SK-N-SH (cell line): ENCODE measurements at regions not wholly inside any gene's neighbourhood (a gene's known extent, or its start where the extent isn't known, plus 50 kb on each side); places are given as distances from the start of the nearest gene placed in this dataset.

Experiments
- CTCF ChIA-PET: fragments of 300-600, 350-600 bp; formaldehyde crosslinking; extraction: SDS; loops from one replicate; lab custom pipeline; 2021; lab: Yijun Ruan, JAX
- POLR2A ChIA-PET: fragments of 350-600 bp; sonication (Branson Sonifier 250); formaldehyde crosslinking; extraction: SDS; loops from one replicate; lab custom pipeline; 2020; ENCODE audit warnings: antibody characterized with exemption, inconsistent platforms; lab: Yijun Ruan, JAX
- DNase-seq: peaks from one replicate; pipeline ENCODE4 v3.0.0; 2012
- H2AFZ ChIP-seq: fragments of 200-600 bp; sonication (generic); 2 replicates; pipeline ENCODE4 v1.8.1; 2016; ENCODE audit warnings: antibody characterized with exemption, mild to moderate bottlenecking, low read depth
- H3F3A ChIP-seq: fragments of 200-600 bp; sonication (generic); replicated peaks from 2 replicates; pipeline ENCODE3; 2016; ENCODE audit warnings: antibody characterized with exemption, mild to moderate bottlenecking; ENCODE audit not compliant: insufficient read depth
- H3K27ac ChIP-seq, 2 experiments: fragments of 200-500 bp in 1 of 2; fragments of 200-600 bp in 1 of 2; sonication (Bioruptor generic) in 1 of 2; sonication (generic), shearing (Covaris generic) in 1 of 2; 2 replicates each; pipeline versions ENCODE4 v1.5.1 to v1.6.1; 2014 to 2016; ENCODE audit warnings: low read depth in 2 of 2, inconsistent platforms in 1 of 2, low read length in 1 of 2, mild to moderate bottlenecking in 1 of 2, mixed read lengths in 1 of 2
- H3K27me3 ChIP-seq: fragments of 200-600 bp; sonication (generic), shearing (Covaris generic); 2 replicates; pipeline ENCODE4 v1.6.1; 2016; ENCODE audit warnings: mixed run types; ENCODE audit not compliant: insufficient read depth
- H3K36me3 ChIP-seq, 2 experiments: fragments of 200-500 bp in 1 of 2; fragments of 200-600 bp in 1 of 2; sonication (Bioruptor generic) in 1 of 2; sonication (generic) in 1 of 2; replicated peaks in 1 of 2; 2 replicates each; pipeline versions ENCODE3 to v1.5.1; 2014 to 2016; ENCODE audit warnings: low read length in 1 of 2, mild to moderate bottlenecking in 1 of 2; ENCODE audit not compliant: insufficient read depth in 2 of 2, control insufficient read depth in 1 of 2
- H3K4me1 ChIP-seq, 2 experiments: fragments of 200-500 bp in 1 of 2; fragments of 200-600 bp in 1 of 2; sonication (Bioruptor generic) in 1 of 2; sonication (generic), shearing (Covaris generic) in 1 of 2; 2 replicates each; pipeline versions ENCODE4 v1.5.1 to v1.6.1; 2014 to 2016; ENCODE audit warnings: low read depth in 1 of 2, low read length in 1 of 2, mixed run types in 1 of 2; ENCODE audit not compliant: insufficient read depth in 2 of 2, control insufficient read depth in 1 of 2
- H3K4me2 ChIP-seq: fragments of 200-600 bp; sonication (generic), shearing (Covaris generic); 2 replicates; pipeline ENCODE4 v1.6.1; 2017; ENCODE audit warnings: mixed run types
- H3K4me3 ChIP-seq, 2 experiments: fragments of 200-500 bp in 1 of 2; fragments of 200-600 bp in 1 of 2; sonication (Bioruptor generic) in 1 of 2; sonication (generic), shearing (Covaris generic) in 1 of 2; 2 replicates each; pipeline versions ENCODE4 v1.5.1 to v1.8.1; 2014 to 2016; ENCODE audit warnings: low read depth in 2 of 2, inconsistent platforms in 1 of 2, low read length in 1 of 2, mild to moderate bottlenecking in 1 of 2, mixed read lengths in 1 of 2, moderate library complexity in 1 of 2
- H3K79me2 ChIP-seq: fragments of 200-600 bp; sonication (generic); 2 replicates; pipeline ENCODE4 v1.8.1; 2017; ENCODE audit warnings: mild to moderate bottlenecking; ENCODE audit not compliant: insufficient read depth
- H3K9ac ChIP-seq: fragments of 200-600 bp; sonication (generic); 2 replicates; pipeline ENCODE4 v1.6.1; 2017; ENCODE audit warnings: mixed run types
- H3K9me2 ChIP-seq: fragments of 200-600 bp; sonication (generic); 2 replicates; pipeline ENCODE4 v1.6.1; 2017; ENCODE audit warnings: mixed run types
- H3K9me3 ChIP-seq: fragments of 200-600 bp; sonication (generic); 2 replicates; pipeline ENCODE4 v1.6.1; 2017; ENCODE audit warnings: mixed run types, mild to moderate bottlenecking, moderate library complexity
- H4K20me1 ChIP-seq: fragments of 200-600 bp; sonication (generic); 2 replicates; pipeline ENCODE4 v1.6.1; 2017; ENCODE audit warnings: mild to moderate bottlenecking, mixed run types; ENCODE audit not compliant: insufficient read depth
- GATA2 ChIP-seq: sonication (generic); formaldehyde crosslinking; IDR thresholded peaks from 2 replicates; pipeline ENCODE4 v1.5.0; 2020; ENCODE audit warnings: mild to moderate bottlenecking, missing genetic modification reagents
- NFIC ChIP-seq: IDR thresholded peaks from 2 replicates; pipeline ENCODE4 v1.4.0; 2012; ENCODE audit warnings: borderline replicate concordance
- RAD21 ChIP-seq: IDR thresholded peaks from 2 replicates; pipeline ENCODE4 v1.6.1; 2012; ENCODE audit warnings: mild to moderate bottlenecking, low read length
- RFX5 ChIP-seq: IDR thresholded peaks from 2 replicates; pipeline ENCODE4 v1.6.1; 2012; ENCODE audit warnings: mild to moderate bottlenecking, improper control_type of control experiment, low read length
- SIN3A ChIP-seq: IDR thresholded peaks from 2 replicates; pipeline ENCODE4 v1.6.1; 2012; ENCODE audit warnings: low read depth, mild to moderate bottlenecking, low read length, moderate library complexity, borderline replicate concordance
- TAF1 ChIP-seq: IDR thresholded peaks from 2 replicates; pipeline ENCODE4 v1.6.1; 2012; ENCODE audit warnings: low read depth, mild to moderate bottlenecking, low read length, moderate library complexity, borderline replicate concordance
- TEAD4 ChIP-seq: IDR thresholded peaks from 2 replicates; pipeline ENCODE4 v1.4.0; 2012; ENCODE audit warnings: mild to moderate bottlenecking, borderline replicate concordance; ENCODE audit not compliant: insufficient read depth
- USF1 ChIP-seq: IDR thresholded peaks from 2 replicates; pipeline ENCODE4 v1.4.0; 2012; ENCODE audit warnings: low read depth, borderline replicate concordance
- WGBS: methylation state at CpG from one replicate; pipeline ENCODE4 v1.1.6; 2017; ENCODE audit warnings: low lambda C conversion rate; 5-methylcytosine and 5-hydroxymethylcytosine counted together
- TF ChIP-seq, protein P1 (sequence below): IDR thresholded peaks from 2 replicates; pipeline ENCODE4 v1.4.0; 2012; ENCODE audit warnings: low read depth
- TF ChIP-seq, protein P2 (sequence below): fragments of 150-350 bp; IDR thresholded peaks from 2 replicates; pipeline ENCODE4 v1.6.1; 2016; ENCODE audit warnings: mild to moderate bottlenecking, low read depth, low read length

DNA sequence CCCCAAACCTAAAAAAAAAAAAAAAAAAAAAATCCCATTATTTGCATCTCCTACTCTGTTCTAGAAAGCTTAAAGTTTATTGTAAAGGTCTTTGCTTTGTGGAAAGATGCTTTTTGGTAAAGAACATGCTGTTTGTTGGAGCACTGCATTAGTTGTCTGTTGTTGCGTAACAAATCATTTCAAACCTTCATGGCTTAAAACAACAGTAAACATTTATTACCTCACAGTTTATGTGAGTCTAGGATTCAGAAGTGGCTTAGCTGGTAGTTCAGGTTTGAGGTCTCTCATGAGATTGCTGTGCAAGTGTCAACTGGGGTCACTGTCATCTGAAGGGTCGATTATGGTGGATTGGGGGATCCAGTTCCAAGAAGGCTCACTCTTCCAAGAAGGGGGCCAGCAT is 155.2 kb upstream of the ZFP64 start:
- peaks cover 0 to 10% of the 10 kb centered on the region in 2 experiments; a peak in 2 of 4 replicates for H3K4me1 ChIP-seq
- no peak for DNase-seq
- ChIA-PET CTCF (no interaction called here), POLR2A (no interaction called here)
- H4K20me1 ChIP-seq: no peaks in the 10 kb centered on the region
- no peak overlapping the region for H3K9ac ChIP-seq
- TF ChIP-seq NFIC (no peak), TAF1 (no peak)
- no peaks in the 10 kb centered on the region for H3K27me3 ChIP-seq
- H3K4me3 ChIP-seq: no peak overlapping the region
- H2AFZ ChIP-seq: no peak overlapping the region
- no peaks in the 10 kb centered on the region for H3K9me2 ChIP-seq
- H3K79me2 ChIP-seq: no peaks in the 10 kb centered on the region
- H3K27ac ChIP-seq: no peak overlapping the region
- WGBS: 48% methylated on average over 2 of the region's 2 CpGs
- no peaks in the 10 kb centered on the region for H3K36me3 ChIP-seq
- no peaks in the 10 kb centered on the region for H3F3A ChIP-seq
- no peaks in the 10 kb centered on the region for H3K9me3 ChIP-seq
- no peak overlapping the region for H3K4me2 ChIP-seq

DNA sequence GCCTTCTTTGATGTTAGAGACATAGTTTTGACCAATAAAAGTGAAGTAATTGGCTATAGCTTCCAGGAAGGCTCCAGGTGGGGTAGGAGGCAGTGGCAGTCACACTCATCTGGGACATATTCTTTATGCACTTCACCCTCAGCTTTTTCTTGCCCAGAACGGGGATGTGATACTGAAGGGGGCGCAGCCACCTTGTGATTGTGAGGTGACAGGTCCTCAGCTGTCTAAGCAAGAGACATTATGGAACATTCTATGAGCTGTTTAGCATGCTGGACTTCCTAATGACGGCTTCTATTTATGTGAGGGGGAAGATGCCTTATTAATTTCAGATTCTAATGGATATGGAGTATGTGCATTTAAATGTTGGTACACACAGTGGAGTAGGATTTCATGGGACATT is 151.3 kb upstream of the ZFP64 start:
- Histone ChIP-seq H3K9me3 (no peaks in the 10 kb centered on the region), H3K9me2 (no peaks in the 10 kb centered on the region), H3K4me3 (no peak overlapping the region), H3K27ac (no peak overlapping the region), H3K79me2 (no peaks in the 10 kb centered on the region), H3K4me1 (peaks cover 0 to 4% of the 10 kb centered on the region in 2 experiments; a peak in 2 of 4 replicates), H3K27me3 (no peaks in the 10 kb centered on the region), H3K9ac (no peak overlapping the region), H3K36me3 (no peaks in the 10 kb centered on the region), H2AFZ (no peak overlapping the region), H4K20me1 (no peaks in the 10 kb centered on the region), H3F3A (no peaks in the 10 kb centered on the region), H3K4me2 (no peak overlapping the region)
- no peak for DNase-seq
- TF ChIP-seq, protein P1, sequence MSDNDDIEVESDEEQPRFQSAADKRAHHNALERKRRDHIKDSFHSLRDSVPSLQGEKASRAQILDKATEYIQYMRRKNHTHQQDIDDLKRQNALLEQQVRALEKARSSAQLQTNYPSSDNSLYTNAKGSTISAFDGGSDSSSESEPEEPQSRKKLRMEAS: no peak
- TF ChIP-seq GATA2 (CRISPR knock-in tag) (no peak), USF1 (no peak), RFX5 (no peak), TEAD4 (no peak), SIN3A (no peak), RAD21 (no peak)
- TF ChIP-seq, protein P2, sequence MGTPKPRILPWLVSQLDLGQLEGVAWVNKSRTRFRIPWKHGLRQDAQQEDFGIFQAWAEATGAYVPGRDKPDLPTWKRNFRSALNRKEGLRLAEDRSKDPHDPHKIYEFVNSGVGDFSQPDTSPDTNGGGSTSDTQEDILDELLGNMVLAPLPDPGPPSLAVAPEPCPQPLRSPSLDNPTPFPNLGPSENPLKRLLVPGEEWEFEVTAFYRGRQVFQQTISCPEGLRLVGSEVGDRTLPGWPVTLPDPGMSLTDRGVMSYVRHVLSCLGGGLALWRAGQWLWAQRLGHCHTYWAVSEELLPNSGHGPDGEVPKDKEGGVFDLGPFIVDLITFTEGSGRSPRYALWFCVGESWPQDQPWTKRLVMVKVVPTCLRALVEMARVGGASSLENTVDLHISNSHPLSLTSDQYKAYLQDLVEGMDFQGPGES: no peak
- 4% methylated on average over 3 of the region's 3 CpGs for WGBS
- ChIA-PET CTCF (interaction anchor here (1.0 to 1.6 kb wide), 3 partner anchors 20 to 31 kb away, joined by 3 to 4 read pairs (median 4); no protein-coding TSS in a partner anchor), POLR2A (no interaction called here)
